Thoracic aorta (tissue), 2 donors: ENCODE measurements at regions not wholly inside any gene's neighbourhood (a gene's known extent, or its start where the extent isn't known, plus 50 kb on each side); places are given as distances from the start of the nearest gene placed in this dataset.

Source experiments
- ATAC-seq: fragments of 150-250 bp; one replicate; pipeline ENCODE4 v1.8.0; 2017; ENCODE audit warnings: low read depth; ENCODE audit not compliant: insufficient number of reproducible peaks, low FRiP score
- DNase-seq: peaks from one replicate; pipeline ENCODE4 v3.0.0-alpha.2; 2020; ENCODE audit warnings: low spot score
- H3K27ac ChIP-seq, 2 donors: fragments of 200-600 bp; sonication (generic); 1 replicate in 1 of 2; 2 replicates in 1 of 2; pipeline ENCODE4 v1.5.1; 2016; ENCODE audit warnings: mild to moderate bottlenecking in 2 of 2, moderate library complexity in 2 of 2
- H3K27me3 ChIP-seq: fragments of 200-600 bp; sonication (generic); replicated peaks from 2 replicates; pipeline ENCODE4 v1.6.0; 2016; ENCODE audit warnings: mild to moderate bottlenecking; ENCODE audit not compliant: insufficient read depth
- H3K36me3 ChIP-seq: fragments of 200-600 bp; sonication (generic); one replicate; pipeline ENCODE4 v1.5.1; 2016
- H3K4me1 ChIP-seq, 2 donors: fragments of 200-600 bp; sonication (generic); 1 replicate in 1 of 2; 2 replicates in 1 of 2; pipeline versions ENCODE4 v1.5.1 to v1.6.0; 2016; ENCODE audit warnings: low read depth in 2 of 2, mild to moderate bottlenecking in 1 of 2; ENCODE audit not compliant: control insufficient read depth in 1 of 2
- H3K4me3 ChIP-seq: fragments of 200-600 bp; sonication (generic); 2 replicates; pipeline ENCODE4 v1.5.1; 2016; ENCODE audit warnings: mild to moderate bottlenecking
- H3K9me3 ChIP-seq: fragments of 200-600 bp; sonication (generic); 2 replicates; pipeline ENCODE4 v1.5.1; 2016
- CTCF ChIP-seq: fragments of 200-600 bp; sonication (generic); IDR thresholded peaks from one replicate; pipeline ENCODE4 v1.5.1; 2019; ENCODE audit warnings: antibody characterized with exemption

GRCh38 chr12:118467641-118468305, 91.4 kb downstream of the SUDS3 start:
- DNase-seq, result no peak
- ATAC-seq, result no peak

GRCh38 chr12:118472940-118473339, 96.6 kb downstream of the SUDS3 start:
- Histone ChIP-seq H3K4me1 (no peaks in the 10 kb centered on the region), H3K36me3 (no peaks in the 10 kb centered on the region), H3K27ac (no peak overlapping the region), H3K4me3 (no peak overlapping the region), H3K9me3 (no peaks in the 10 kb centered on the region), H3K27me3 (no peaks in the 10 kb centered on the region)
- ATAC-seq, result no peak
- DNase-seq, result no peak
- TF ChIP-seq CTCF, result no peak

More at GRCh38 chr12:118467641-118468305, 91.4 kb downstream of the SUDS3 start:
- H3K4me3 ChIP-seq, result no peak overlapping the region
- TF ChIP-seq CTCF, result no peak
- H3K36me3 ChIP-seq, result no peaks in the 10 kb centered on the region
- H3K4me1 ChIP-seq, result no peaks in the 10 kb centered on the region
- no peaks in the 10 kb centered on the region for H3K27me3 ChIP-seq
- H3K27ac ChIP-seq, result no peak overlapping the region
- H3K9me3 ChIP-seq, result no peaks in the 10 kb centered on the region

- H3K27me3 ChIP-seq, result no peaks in the 10 kb centered on the region
- no peak overlapping the region for H3K27ac ChIP-seq
- H3K36me3 ChIP-seq, result no peaks in the 10 kb centered on the region
- H3K9me3 ChIP-seq, result no peaks in the 10 kb centered on the region
- ATAC-seq (no peak), DNase-seq (no peak)
- no peak for TF ChIP-seq CTCF
- H3K4me1 ChIP-seq, result no peaks in the 10 kb centered on the region
- no peak overlapping the region for H3K4me3 ChIP-seq
Measured at GRCh38 chr12:118480235-118480634, 103.9 kb downstream of the SUDS3 start.

- DNase-seq, result no peak
- Histone ChIP-seq H3K36me3 (no peaks in the 10 kb centered on the region), H3K4me1 (no peaks in the 10 kb centered on the region), H3K27me3 (no peaks in the 10 kb centered on the region), H3K9me3 (no peaks in the 10 kb centered on the region), H3K4me3 (no peak overlapping the region), H3K27ac (no peak overlapping the region)
- ATAC-seq, result no peak
- TF ChIP-seq CTCF, result no peak
Measured at GRCh38 chr12:118488034-118488433, 111.7 kb downstream of the SUDS3 start.

GRCh38 chr12:118493962-118494361, 117.6 kb downstream of the SUDS3 start:
- H3K4me3 ChIP-seq, result no peak overlapping the region
- no peak for DNase-seq
- no peaks in the 10 kb centered on the region for H3K9me3 ChIP-seq
- TF ChIP-seq CTCF, result no peak
- no peaks in the 10 kb centered on the region for H3K27me3 ChIP-seq
- H3K4me1 ChIP-seq, result no peaks in the 10 kb centered on the region
- ATAC-seq, result no peak
- H3K36me3 ChIP-seq, result no peaks in the 10 kb centered on the region
- H3K27ac ChIP-seq, result no peak overlapping the region
